Stimulated activated CD8-positive, alpha-beta memory T cell treated with anti-CD3 and anti-CD28 coated beads, Interleukin-15, amount 100 ng/mL, for 1 hour (primary cell): ENCODE measurements at regions not wholly inside any gene's neighbourhood (a gene's known extent, or its start where the extent isn't known, plus 50 kb on each side); places are given as distances from the start of the nearest gene placed in this dataset.
"Not testable (repeated sequence)": the region's sequence is repeated elsewhere in the genome, so short reads cannot be mapped to it uniquely, and the experiment has no call there.

Experiments used
- DNase-seq: peaks from one replicate; pipeline ENCODE4 v3.0.0-alpha.2; 2020; ENCODE audit warnings: low read depth

- DNase-seq = no peak
Measured at GRCh38 chr16:31745900-31746299, 127.7 kb upstream of the ZNF267 start.

- no peak for DNase-seq
Measured at GRCh38 chr16:31754998-31755615, 118.5 kb upstream of the ZNF267 start.

- DNase-seq = no peak
Measured at GRCh38 chr16:31764103-31764502, 109.5 kb upstream of the ZNF267 start.

- no peak for DNase-seq
Measured at GRCh38 chr16:31767267-31767666, 106.3 kb upstream of the ZNF267 start.

GRCh38 chr16:31780342-31780741, 93.3 kb upstream of the ZNF267 start:
- no peak for DNase-seq

- no peak for DNase-seq
Measured at GRCh38 chr16:31785126-31785525, 88.5 kb upstream of the ZNF267 start.

- no peak for DNase-seq
Measured at GRCh38 chr16:31807086-31807485, 66.5 kb upstream of the ZNF267 start.

GRCh38 chr16:31810863-31811262, 62.7 kb upstream of the ZNF267 start:
- no peak for DNase-seq

GRCh38 chr16:31816141-31816540, 57.5 kb upstream of the ZNF267 start:
- not testable (repeated sequence) for DNase-seq

GRCh38 chr16:31819386-31819785, 54.2 kb upstream of the ZNF267 start:
- DNase-seq = no peak

- no peak for DNase-seq
Measured at GRCh38 chr16:31819948-31820347, 53.7 kb upstream of the ZNF267 start.
